ENCODE measurements at regions not wholly inside any gene's neighbourhood (a gene's known extent, or its start where the extent isn't known, plus 50 kb on each side); places are given as distances from the start of the nearest gene placed in this dataset.

- H3K4me1 ChIP-seq (ENCODE audit: control insufficient read depth, insufficient read depth, low read length), result no peaks in the 10 kb centered on the region
- intact Hi-C loops (cut with DNase I), result no loop called here
- WGBS, result 87% methylated on average over 1 of the region's 1 CpG
- DNase-seq (no peak), ATAC-seq (no peak)
- H3K27me3 ChIP-seq (ENCODE audit: control insufficient read depth, insufficient read depth), result no peaks in the 10 kb centered on the region
- no peak overlapping the region for H3K27ac ChIP-seq (ENCODE audit: low read length)
- no peak overlapping the region for H3K4me3 ChIP-seq (ENCODE audit: low read length)
- no peaks in the 10 kb centered on the region for H3K9me3 ChIP-seq (ENCODE audit: control insufficient read depth, low read length)
Observed at GRCh38 chr6:79391480-79391879, 145.8 kb downstream of the LCA5 start.

GRCh38 chr6:79385893-79386292, 151.3 kb downstream of the LCA5 start:
- peak; percentile 36 to 83 for ATAC-seq
- Histone ChIP-seq H3K27ac (ENCODE audit: low read length) (no peak overlapping the region), H3K27me3 (ENCODE audit: control insufficient read depth, insufficient read depth) (no peaks in the 10 kb centered on the region), H3K9me3 (ENCODE audit: control insufficient read depth, low read length) (no peaks in the 10 kb centered on the region), H3K4me3 (ENCODE audit: low read length) (no peak overlapping the region), H3K4me1 (ENCODE audit: control insufficient read depth, insufficient read depth, low read length) (peaks cover 3% of the 10 kb centered on the region)
- intact Hi-C loops (cut with DNase I), result no loop called here
- DNase-seq, result no peak
- WGBS, result 31% methylated on average over 4 of the region's 4 CpGs

- H3K27ac ChIP-seq (ENCODE audit: low read length), result no peak overlapping the region
- ATAC-seq (peak in 1 of 2 donors; percentile 71), DNase-seq (no peak)
- H3K9me3 ChIP-seq (ENCODE audit: control insufficient read depth, low read length), result no peaks in the 10 kb centered on the region
- no peaks in the 10 kb centered on the region for H3K27me3 ChIP-seq (ENCODE audit: control insufficient read depth, insufficient read depth)
- intact Hi-C loops (cut with DNase I), result no loop called here
- H3K4me3 ChIP-seq (ENCODE audit: low read length), result no peak overlapping the region
- 56% methylated on average over 1 of the region's 1 CpG for WGBS
- peaks cover 3% of the 10 kb centered on the region for H3K4me1 ChIP-seq (ENCODE audit: control insufficient read depth, insufficient read depth, low read length)
Observed at GRCh38 chr6:79385333-79385732, 150.9 kb upstream of the HMGN3 start.

- H3K27me3 ChIP-seq (ENCODE audit: control insufficient read depth, insufficient read depth), result no peaks in the 10 kb centered on the region
- ATAC-seq (peak; percentile 52 to 60), DNase-seq (peak in 2 of 3 donors; percentile 60 to 66)
- H3K27ac ChIP-seq (ENCODE audit: low read length), result no peak overlapping the region
- 26% methylated on average over 1 of the region's 1 CpG for WGBS
- no peak overlapping the region for H3K4me3 ChIP-seq (ENCODE audit: low read length)
- intact Hi-C loops (cut with DNase I), result no loop called here
- H3K9me3 ChIP-seq (ENCODE audit: control insufficient read depth, low read length), result no peaks in the 10 kb centered on the region
- peaks cover 3% of the 10 kb centered on the region for H3K4me1 ChIP-seq (ENCODE audit: control insufficient read depth, insufficient read depth, low read length)
Observed at GRCh38 chr6:79384845-79385244, 150.4 kb upstream of the HMGN3 start.

- Histone ChIP-seq H3K27me3 (ENCODE audit: control insufficient read depth, insufficient read depth) (no peaks in the 10 kb centered on the region), H3K27ac (ENCODE audit: low read length) (no peak overlapping the region), H3K4me1 (ENCODE audit: control insufficient read depth, insufficient read depth, low read length) (no peaks in the 10 kb centered on the region), H3K9me3 (ENCODE audit: control insufficient read depth, low read length) (no peaks in the 10 kb centered on the region), H3K4me3 (ENCODE audit: low read length) (no peak overlapping the region)
- ATAC-seq (no peak), DNase-seq (no peak)
- over 99% methylated on average over 5 of the region's 5 CpGs for WGBS
- intact Hi-C loops (cut with DNase I), result no loop called here
Observed at GRCh38 chr6:79378957-79379356, 144.5 kb upstream of the HMGN3 start.

- Histone ChIP-seq H3K27me3 (ENCODE audit: control insufficient read depth, insufficient read depth) (no peaks in the 10 kb centered on the region), H3K4me1 (ENCODE audit: control insufficient read depth, insufficient read depth, low read length) (no peaks in the 10 kb centered on the region), H3K4me3 (ENCODE audit: low read length) (no peak overlapping the region), H3K9me3 (ENCODE audit: control insufficient read depth, low read length) (no peaks in the 10 kb centered on the region), H3K27ac (ENCODE audit: low read length) (no peak overlapping the region)
- 39% methylated on average over 1 of the region's 1 CpG for WGBS
- peak; percentile 71 to 93 for ATAC-seq
- intact Hi-C loops (cut with DNase I), result no loop called here
- peak in 2 of 3 donors; percentile 22 to 37 for DNase-seq
Observed at GRCh38 chr6:79377888-79378348, 143.4 kb upstream of the HMGN3 start.

GRCh38 chr6:79377047-79377446, 142.6 kb upstream of the HMGN3 start:
- no peaks in the 10 kb centered on the region for H3K4me1 ChIP-seq (ENCODE audit: control insufficient read depth, insufficient read depth, low read length)
- H3K27me3 ChIP-seq (ENCODE audit: control insufficient read depth, insufficient read depth), result no peaks in the 10 kb centered on the region
- intact Hi-C loops (cut with DNase I), result no loop called here
- WGBS, result 74% methylated on average over 1 of the region's 1 CpG
- ATAC-seq (no peak), DNase-seq (no peak)
- H3K27ac ChIP-seq (ENCODE audit: low read length), result no peak overlapping the region
- no peak overlapping the region for H3K4me3 ChIP-seq (ENCODE audit: low read length)
- H3K9me3 ChIP-seq (ENCODE audit: control insufficient read depth, low read length), result no peaks in the 10 kb centered on the region

- Histone ChIP-seq H3K27ac (ENCODE audit: low read length) (no peak overlapping the region), H3K9me3 (ENCODE audit: control insufficient read depth, low read length) (no peaks in the 10 kb centered on the region), H3K27me3 (ENCODE audit: control insufficient read depth, insufficient read depth) (no peaks in the 10 kb centered on the region), H3K4me3 (ENCODE audit: low read length) (no peak overlapping the region), H3K4me1 (ENCODE audit: control insufficient read depth, insufficient read depth, low read length) (no peaks in the 10 kb centered on the region)
- 64% methylated on average over 3 of the region's 3 CpGs for WGBS
- no peak for ATAC-seq
- DNase-seq, result no peak
- intact Hi-C loops (cut with DNase I), result no loop called here
Observed at GRCh38 chr6:79375635-79376337, 141.3 kb upstream of the HMGN3 start.

- Histone ChIP-seq H3K4me1 (ENCODE audit: control insufficient read depth, insufficient read depth, low read length) (no peaks in the 10 kb centered on the region), H3K9me3 (ENCODE audit: control insufficient read depth, low read length) (no peaks in the 10 kb centered on the region), H3K27me3 (ENCODE audit: control insufficient read depth, insufficient read depth) (no peaks in the 10 kb centered on the region), H3K4me3 (ENCODE audit: low read length) (no peak overlapping the region), H3K27ac (ENCODE audit: low read length) (no peak overlapping the region)
- WGBS, result 98% methylated on average over 1 of the region's 1 CpG
- no peak for ATAC-seq
- intact Hi-C loops (cut with DNase I), result no loop called here
- DNase-seq, result no peak
Observed at GRCh38 chr6:79374308-79374707, 139.8 kb upstream of the HMGN3 start.

- no peak for DNase-seq
- Histone ChIP-seq H3K9me3 (ENCODE audit: control insufficient read depth, low read length) (no peaks in the 10 kb centered on the region), H3K27ac (ENCODE audit: low read length) (no peak overlapping the region), H3K4me3 (ENCODE audit: low read length) (no peak overlapping the region), H3K4me1 (ENCODE audit: control insufficient read depth, insufficient read depth, low read length) (no peaks in the 10 kb centered on the region), H3K27me3 (ENCODE audit: control insufficient read depth, insufficient read depth) (no peaks in the 10 kb centered on the region)
- ATAC-seq, result no peak
- intact Hi-C loops (cut with DNase I), result no loop called here
- WGBS, result 81% methylated on average over 3 of the region's 3 CpGs
Observed at GRCh38 chr6:79373880-79374279, 139.4 kb upstream of the HMGN3 start.

- H3K27ac ChIP-seq (ENCODE audit: low read length), result no peak overlapping the region
- no peaks in the 10 kb centered on the region for H3K9me3 ChIP-seq (ENCODE audit: control insufficient read depth, low read length)
- no peaks in the 10 kb centered on the region for H3K4me1 ChIP-seq (ENCODE audit: control insufficient read depth, insufficient read depth, low read length)
- no peaks in the 10 kb centered on the region for H3K27me3 ChIP-seq (ENCODE audit: control insufficient read depth, insufficient read depth)
- DNase-seq (no peak), ATAC-seq (no peak)
- WGBS, result 85% methylated on average over 3 of the region's 3 CpGs
- intact Hi-C loops (cut with DNase I), result no loop called here
- H3K4me3 ChIP-seq (ENCODE audit: low read length), result no peak overlapping the region
Observed at GRCh38 chr6:79373246-79373645, 138.8 kb upstream of the HMGN3 start.

GRCh38 chr6:79372757-79373156, 138.3 kb upstream of the HMGN3 start:
- H3K27ac ChIP-seq (ENCODE audit: low read length), result no peak overlapping the region
- DNase-seq, result no peak
- H3K9me3 ChIP-seq (ENCODE audit: control insufficient read depth, low read length), result no peaks in the 10 kb centered on the region
- no peak overlapping the region for H3K4me3 ChIP-seq (ENCODE audit: low read length)
- no peaks in the 10 kb centered on the region for H3K27me3 ChIP-seq (ENCODE audit: control insufficient read depth, insufficient read depth)
- WGBS, result 93% methylated on average over 1 of the region's 1 CpG
- ATAC-seq, result no peak
- intact Hi-C loops (cut with DNase I), result no loop called here
- H3K4me1 ChIP-seq (ENCODE audit: control insufficient read depth, insufficient read depth, low read length), result no peaks in the 10 kb centered on the region

Data from right cardiac atrium (tissue), 5 donors.